GM19035 (cell line): ENCODE measurements at regions not wholly inside any gene's neighbourhood (a gene's known extent, or its start where the extent isn't known, plus 50 kb on each side); places are given as distances from the start of the nearest gene placed in this dataset.

Source experiments
- ATAC-seq: cut with Tn5 transposase; IDR thresholded peaks from one replicate; pipeline ENCODE4 v1.9.1; 2021; ENCODE audit not compliant: unreplicated experiment

GRCh38 chr5:1707467-1707866 lies 92.2 kb downstream of the MRPL36 start:
- ATAC-seq, result no peak

- ATAC-seq, result no peak
Measured at GRCh38 chr5:1706428-1706827, 93.2 kb downstream of the MRPL36 start.

GRCh38 chr5:1706021-1706420 lies 93.6 kb downstream of the MRPL36 start:
- ATAC-seq, result no peak

GRCh38 chr5:1704676-1705075 lies 95.0 kb downstream of the MRPL36 start:
- ATAC-seq, result no peak

- ATAC-seq, result no peak
Measured at GRCh38 chr5:1704266-1704665, 95.4 kb downstream of the MRPL36 start.

GRCh38 chr5:1703352-1704050 lies 96.1 kb downstream of the MRPL36 start:
- ATAC-seq, result no peak

- ATAC-seq, result no peak
Measured at GRCh38 chr5:1702318-1702717, 97.3 kb downstream of the MRPL36 start.

GRCh38 chr5:1701884-1702283 lies 97.8 kb downstream of the MRPL36 start:
- no peak for ATAC-seq

GRCh38 chr5:1701216-1701864 lies 98.3 kb downstream of the MRPL36 start:
- no peak for ATAC-seq

- ATAC-seq, result no peak
Measured at GRCh38 chr5:1699394-1699793, 100.2 kb downstream of the MRPL36 start.

GRCh38 chr5:1698589-1699316 lies 100.9 kb downstream of the MRPL36 start:
- no peak for ATAC-seq

- ATAC-seq, result no peak
Measured at GRCh38 chr5:1692381-1692780, 107.3 kb downstream of the MRPL36 start.

GRCh38 chr5:1687301-1687970 lies 112.2 kb downstream of the MRPL36 start:
- ATAC-seq, result no peak

- ATAC-seq, result no peak
Measured at GRCh38 chr5:1686016-1686802, 113.4 kb downstream of the MRPL36 start.

GRCh38 chr5:1685066-1685465 lies 114.6 kb downstream of the MRPL36 start:
- ATAC-seq, result no peak

GRCh38 chr5:1681955-1682354 lies 117.7 kb downstream of the MRPL36 start:
- ATAC-seq, result no peak

- ATAC-seq, result no peak
Measured at GRCh38 chr5:1673042-1673677, 126.5 kb downstream of the MRPL36 start.

- no peak for ATAC-seq
Measured at GRCh38 chr5:1672396-1672795, 127.2 kb downstream of the MRPL36 start.

- ATAC-seq, result no peak
Measured at GRCh38 chr5:1671351-1671750, 128.3 kb downstream of the MRPL36 start.

- ATAC-seq, result no peak
Measured at GRCh38 chr5:1670351-1670750, 129.3 kb downstream of the MRPL36 start.
